Esophagus muscularis mucosa (tissue), 3 donors: ENCODE measurements at regions not wholly inside any gene's neighbourhood (a gene's known extent, or its start where the extent isn't known, plus 50 kb on each side); places are given as distances from the start of the nearest gene placed in this dataset.

Source experiments
- EP300 ChIP-seq: sonication (generic); formaldehyde crosslinking; IDR thresholded peaks from one replicate; pipeline ENCODE4 v1.6.1; 2017; ENCODE audit warnings: antibody characterized with exemption
- TF ChIP-seq, protein P1 (sequence below), 3 experiments: fragments of 200-600 bp in 2 of 3; fragments of 450-650 bp in 1 of 3; sonication (generic) in 2 of 3; IDR thresholded peaks; one replicate each; pipeline ENCODE4 v1.5.1; 2017 to 2019; ENCODE audit warnings: antibody characterized with exemption in 3 of 3, mild to moderate bottlenecking in 2 of 3, moderate library complexity in 1 of 3

GRCh38 chrX:7446815-7447214, 298.9 kb upstream of the PUDP start:
- TF ChIP-seq, protein P1, sequence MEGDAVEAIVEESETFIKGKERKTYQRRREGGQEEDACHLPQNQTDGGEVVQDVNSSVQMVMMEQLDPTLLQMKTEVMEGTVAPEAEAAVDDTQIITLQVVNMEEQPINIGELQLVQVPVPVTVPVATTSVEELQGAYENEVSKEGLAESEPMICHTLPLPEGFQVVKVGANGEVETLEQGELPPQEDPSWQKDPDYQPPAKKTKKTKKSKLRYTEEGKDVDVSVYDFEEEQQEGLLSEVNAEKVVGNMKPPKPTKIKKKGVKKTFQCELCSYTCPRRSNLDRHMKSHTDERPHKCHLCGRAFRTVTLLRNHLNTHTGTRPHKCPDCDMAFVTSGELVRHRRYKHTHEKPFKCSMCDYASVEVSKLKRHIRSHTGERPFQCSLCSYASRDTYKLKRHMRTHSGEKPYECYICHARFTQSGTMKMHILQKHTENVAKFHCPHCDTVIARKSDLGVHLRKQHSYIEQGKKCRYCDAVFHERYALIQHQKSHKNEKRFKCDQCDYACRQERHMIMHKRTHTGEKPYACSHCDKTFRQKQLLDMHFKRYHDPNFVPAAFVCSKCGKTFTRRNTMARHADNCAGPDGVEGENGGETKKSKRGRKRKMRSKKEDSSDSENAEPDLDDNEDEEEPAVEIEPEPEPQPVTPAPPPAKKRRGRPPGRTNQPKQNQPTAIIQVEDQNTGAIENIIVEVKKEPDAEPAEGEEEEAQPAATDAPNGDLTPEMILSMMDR (IDR thresholded peaks at IDR 0.05) = no peak
- no peak for TF ChIP-seq EP300
